ENCODE measurements at regions not wholly inside any gene's neighbourhood (a gene's known extent, or its start where the extent isn't known, plus 50 kb on each side); places are given as distances from the start of the nearest gene placed in this dataset.
A peak's percentile ranks its signal among the peaks of the same experiment; 100 is the strongest.

- DNase-seq, result no peak
Measured at GRCh38 chr9:109549386-109549785, 51.3 kb upstream of the PTPN3 start.

GRCh38 chr9:109551651-109552050 lies 53.5 kb upstream of the PTPN3 start:
- DNase-seq, result no peak

- DNase-seq, result no peak
Measured at GRCh38 chr9:109555215-109555614, 57.1 kb upstream of the PTPN3 start.

GRCh38 chr9:109556061-109556460 lies 58.0 kb upstream of the PTPN3 start:
- no peak for DNase-seq

GRCh38 chr9:109556786-109557185 lies 58.7 kb upstream of the PTPN3 start:
- no peak for DNase-seq

- DNase-seq, result no peak
Measured at GRCh38 chr9:109557481-109557880, 59.4 kb upstream of the PTPN3 start.

GRCh38 chr9:109558718-109559151 lies 60.6 kb upstream of the PTPN3 start:
- no peak for DNase-seq

DNA sequence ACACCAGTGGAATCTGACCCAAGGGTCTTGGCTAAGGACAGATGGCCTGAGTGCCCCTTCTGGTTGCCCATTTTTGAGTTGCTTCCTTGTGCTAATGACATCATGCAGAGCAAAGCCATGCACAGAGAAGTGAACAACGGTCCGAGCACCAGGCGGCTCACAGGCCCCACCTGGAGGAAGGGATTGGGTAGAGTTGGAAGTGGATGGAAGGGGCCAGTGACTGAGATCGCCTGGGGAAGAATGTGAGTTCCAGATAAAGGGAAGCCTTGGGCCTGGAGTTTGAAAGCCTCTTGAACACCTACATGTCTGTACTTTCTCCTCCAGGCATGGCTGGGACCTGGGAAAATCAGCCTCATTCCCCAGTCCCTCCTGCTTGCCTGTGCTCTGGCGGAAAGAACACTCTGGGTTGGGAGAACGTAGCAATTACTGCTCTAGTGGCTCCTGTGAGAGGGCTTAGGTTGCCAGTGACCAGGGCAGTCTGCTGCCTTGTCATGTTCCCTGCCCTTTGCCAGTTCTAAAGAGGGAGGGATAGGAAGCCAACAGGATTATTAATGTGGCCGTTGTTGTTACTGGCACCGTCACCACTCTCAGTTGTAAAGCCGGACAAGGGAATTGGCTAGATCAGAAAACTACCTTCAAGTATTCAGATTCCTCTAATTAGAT lies 62.5 kb upstream of the PTPN3 start:
- no peak for DNase-seq

- no peak for DNase-seq
Measured at GRCh38 chr9:109561137-109561536, 63.0 kb upstream of the PTPN3 start.

- no peak for DNase-seq
Measured at GRCh38 chr9:109568089-109568488, 70.0 kb upstream of the PTPN3 start.

DNA sequence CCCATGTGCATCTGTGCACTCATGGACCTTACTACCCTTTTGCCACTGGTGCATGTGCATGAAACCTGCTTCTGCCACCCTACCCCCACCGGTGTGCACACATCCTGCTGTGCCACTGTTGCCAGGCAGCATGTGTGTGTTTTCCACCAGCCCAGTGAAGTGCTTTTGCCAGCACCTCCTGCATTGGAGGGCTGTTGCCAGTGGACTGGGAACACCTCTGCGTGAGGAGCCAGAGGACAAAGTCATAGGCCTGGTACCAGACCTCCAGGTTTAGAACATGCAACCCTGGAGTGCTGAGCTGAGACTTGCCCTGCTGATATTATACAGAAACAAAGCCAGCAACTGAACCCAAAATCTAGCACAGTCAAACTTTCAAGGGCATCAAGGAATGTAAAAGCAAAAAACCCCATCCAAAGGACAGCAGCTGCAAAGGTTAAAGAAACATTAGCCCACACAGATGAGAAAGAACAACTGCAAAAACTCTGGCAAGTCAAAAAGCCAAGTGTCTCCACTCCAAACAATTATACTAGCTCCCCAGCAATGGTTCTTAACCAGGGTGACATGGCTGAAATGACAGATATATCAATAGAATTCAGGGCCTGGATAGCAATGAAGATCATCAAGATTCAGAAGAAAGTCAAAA lies 70.6 kb upstream of the PTPN3 start:
- no peak for DNase-seq

- DNase-seq, result peak; percentile 17
Measured at GRCh38 chr9:109574061-109574882, 76.2 kb upstream of the PTPN3 start.

GRCh38 chr9:109576762-109577161 lies 78.7 kb upstream of the PTPN3 start:
- DNase-seq, result no peak

- no peak for DNase-seq
Measured at GRCh38 chr9:109579191-109579948, 81.3 kb upstream of the PTPN3 start.

- no peak for DNase-seq
Measured at GRCh38 chr9:109582386-109582785, 84.3 kb upstream of the PTPN3 start.

- DNase-seq, result no peak
Measured at GRCh38 chr9:109584205-109584604, 86.1 kb upstream of the PTPN3 start.

- DNase-seq, result no peak
Measured at GRCh38 chr9:109585796-109586195, 87.7 kb upstream of the PTPN3 start.

DNA sequence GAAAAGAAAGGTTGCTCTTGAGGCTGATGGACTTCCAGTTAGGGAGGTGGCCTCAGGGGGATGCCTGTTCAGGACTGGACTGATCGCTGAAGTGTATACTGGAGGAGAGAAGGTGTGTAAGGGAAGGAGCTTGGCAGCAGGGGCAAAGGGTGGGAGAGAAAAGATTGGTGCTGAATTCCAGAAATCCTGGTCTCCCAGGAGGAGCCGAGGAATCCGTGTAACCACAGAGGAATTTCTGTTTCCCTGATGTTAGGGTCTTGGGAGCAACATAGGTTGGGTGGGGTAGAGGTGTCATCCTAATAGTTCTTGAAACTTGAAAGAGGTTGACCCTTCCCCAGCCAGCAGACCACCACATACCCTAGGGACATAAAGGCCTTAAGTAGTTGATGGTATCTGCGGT lies 88.9 kb upstream of the PTPN3 start:
- DNase-seq, result no peak

- no peak for DNase-seq
Measured at GRCh38 chr9:109588415-109588814, 90.3 kb upstream of the PTPN3 start.

DNA sequence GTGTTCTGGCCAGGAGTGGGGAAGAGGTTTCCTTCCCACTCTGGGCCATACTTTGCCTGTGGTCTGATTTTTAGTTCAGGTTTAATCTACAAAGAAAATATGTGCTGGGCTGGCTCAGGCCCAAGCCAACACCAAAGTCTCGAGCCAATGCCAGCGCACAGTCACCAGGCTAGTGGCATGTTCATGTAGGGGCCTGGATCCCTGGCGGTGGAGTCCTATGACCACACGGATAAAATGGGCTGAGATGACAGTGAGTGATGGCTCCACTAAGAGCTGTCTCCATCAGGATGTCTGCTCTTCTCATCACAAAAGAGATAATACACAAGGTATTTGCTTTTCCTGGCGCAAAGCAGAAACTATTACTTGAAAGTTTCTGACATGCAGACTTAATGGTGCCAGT lies 92.9 kb upstream of the PTPN3 start:
- no peak for DNase-seq

DNA sequence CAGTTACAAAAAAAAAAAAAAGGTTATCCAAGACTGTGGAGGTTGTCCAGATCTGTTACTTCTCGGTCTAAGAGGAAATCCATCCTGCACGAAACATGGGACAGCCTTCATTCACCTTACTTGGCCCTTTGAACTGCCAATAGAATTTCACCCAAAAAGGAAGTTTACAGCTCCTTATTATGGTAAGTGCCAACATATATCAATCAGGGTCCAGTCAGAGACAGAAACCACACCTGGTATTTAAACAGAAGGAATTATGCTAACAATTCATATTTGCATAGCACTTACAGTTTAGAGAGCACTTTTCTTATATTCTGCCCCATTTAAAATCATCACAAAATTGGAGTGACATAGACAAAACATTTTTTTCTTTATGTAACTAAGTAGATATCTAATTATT lies 93.6 kb upstream of the PTPN3 start:
- DNase-seq, result no peak

DNA sequence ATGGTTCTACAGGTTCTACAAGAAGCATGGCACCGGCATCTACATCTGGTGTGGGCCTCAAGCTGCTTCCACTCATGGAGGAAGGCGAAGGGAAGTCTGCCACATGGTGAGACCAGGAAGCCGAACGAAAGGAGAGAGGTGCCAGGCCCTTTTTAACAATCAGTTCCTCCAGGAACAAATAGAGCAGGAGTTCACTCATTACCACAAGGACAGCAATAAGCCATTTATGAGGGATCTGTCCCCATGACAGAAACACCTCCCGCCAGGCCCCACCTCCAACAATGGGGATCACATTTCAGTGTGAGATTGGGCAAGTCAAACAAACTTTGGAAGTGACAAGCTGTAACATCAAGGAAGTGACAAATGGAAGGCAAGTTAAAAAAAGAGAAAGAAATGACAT lies 95.5 kb upstream of the PTPN3 start:
- DNase-seq, result no peak

DNA sequence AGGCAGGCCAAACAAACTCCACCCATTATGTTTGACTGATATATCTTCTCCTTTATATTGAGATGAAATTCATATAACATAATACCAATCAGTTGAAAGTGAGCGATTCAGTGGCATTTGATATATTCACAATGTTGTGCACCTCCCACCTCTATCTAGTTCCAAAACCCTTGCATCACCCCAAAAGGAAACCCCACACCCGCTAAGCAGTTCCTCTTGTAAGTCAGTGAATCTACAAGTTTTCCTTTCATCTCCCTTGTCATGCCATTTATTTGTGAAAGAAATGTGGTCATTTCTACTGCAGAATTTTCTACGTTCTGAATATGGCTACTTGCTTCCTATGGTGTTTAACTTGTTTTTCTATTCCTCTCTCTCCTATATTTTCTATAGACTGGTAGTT lies 99.4 kb upstream of the PTPN3 start:
- no peak for DNase-seq

Data from DMS79 treated with DMSO at 0.1 percent for 48 hours (cell line).